Activated CD4-positive, alpha-beta T cell treated with anti-CD3 and anti-CD28 coated beads, Interleukin-2, amount 50 U/mL, for 4 hours (primary cell): ENCODE measurements at regions not wholly inside any gene's neighbourhood (a gene's known extent, or its start where the extent isn't known, plus 50 kb on each side); places are given as distances from the start of the nearest gene placed in this dataset.
"Not testable (repeated sequence)": the region's sequence is repeated elsewhere in the genome, so short reads cannot be mapped to it uniquely, and the experiment has no call there.

Experiments used
- DNase-seq, 2 experiments: peaks; one replicate each; pipeline ENCODE4 v3.0.0-alpha.2; 2020

GRCh38 chr10:94232711-94233383 is 129.9 kb downstream of the NOC3L start:
- DNase-seq = no peak

- no peak for DNase-seq
Observed at GRCh38 chr10:94235461-94235860, 127.3 kb downstream of the NOC3L start.

- no peak for DNase-seq
Observed at GRCh38 chr10:94238006-94238617, 124.6 kb downstream of the NOC3L start.

- no peak for DNase-seq
Observed at GRCh38 chr10:94239696-94240095, 123.0 kb downstream of the NOC3L start.

GRCh38 chr10:94240491-94240890 is 122.2 kb downstream of the NOC3L start:
- DNase-seq = no peak

- no peak for DNase-seq
Observed at GRCh38 chr10:94240901-94241300, 121.8 kb downstream of the NOC3L start.

- no peak for DNase-seq
Observed at GRCh38 chr10:94251098-94251497, 111.6 kb downstream of the NOC3L start.

- no peak for DNase-seq
Observed at GRCh38 chr10:94251568-94251967, 111.2 kb downstream of the NOC3L start.

- DNase-seq = not testable (repeated sequence)
Observed at GRCh38 chr10:94257407-94257806, 105.3 kb downstream of the NOC3L start.

GRCh38 chr10:94260455-94260854 is 102.3 kb downstream of the NOC3L start:
- no peak for DNase-seq

- no peak for DNase-seq
Observed at GRCh38 chr10:94264085-94264484, 98.7 kb downstream of the NOC3L start.

GRCh38 chr10:94266091-94266490 is 96.6 kb downstream of the NOC3L start:
- no peak for DNase-seq

GRCh38 chr10:94268652-94269051 is 94.1 kb downstream of the NOC3L start:
- DNase-seq = no peak

- no peak for DNase-seq
Observed at GRCh38 chr10:94274142-94274787, 88.5 kb downstream of the NOC3L start.

GRCh38 chr10:94276140-94276539 is 86.6 kb downstream of the NOC3L start:
- no peak for DNase-seq

- DNase-seq = no peak
Observed at GRCh38 chr10:94277450-94277849, 85.3 kb downstream of the NOC3L start.

GRCh38 chr10:94279835-94280709 is 82.7 kb downstream of the NOC3L start:
- DNase-seq = peak; percentile 36 to 37

GRCh38 chr10:94281654-94282053 is 81.1 kb downstream of the NOC3L start:
- DNase-seq = no peak

- DNase-seq = no peak
Observed at GRCh38 chr10:94282369-94282768, 80.4 kb downstream of the NOC3L start.
